H1 (cell line): ENCODE measurements at regions not wholly inside any gene's neighbourhood (a gene's known extent, or its start where the extent isn't known, plus 50 kb on each side); places are given as distances from the start of the nearest gene placed in this dataset.

ENCODE experiments used
- CTCF ChIA-PET: fragments of 300-600 bp; sonication (Branson Sonifier 250); formaldehyde crosslinking; loops from one replicate; lab custom pipeline; 2021; ENCODE audit not compliant: partially characterized antibody; lab: Charles Lee
- POLR2A ChIA-PET: fragments of 300-600 bp; sonication (Branson Sonifier 250); formaldehyde crosslinking; loops from one replicate; lab custom pipeline; 2021; ENCODE audit warnings: inconsistent platforms; ENCODE audit not compliant: partially characterized antibody; lab: Charles Lee
- DNase-seq, 2 experiments: peaks; one replicate each; pipeline versions ENCODE4 v3.0.0 to v3.0.0-alpha.2; 2010 to 2022; ENCODE audit warnings: low spot score in 2 of 2, low read depth in 1 of 2, mixed read lengths in 1 of 2
- FAIRE-seq: peaks from 2 replicates; lab custom pipeline; 2011; peaks lifted over from hg19 to GRCh38; lab: Jason Lieb, UNC
- H2AFZ ChIP-seq: 2 replicates; pipeline ENCODE4 v1.8.1; 2012; ENCODE audit warnings: low read length, inconsistent platforms
- H2AK5ac ChIP-seq: 2 replicates; pipeline ENCODE4 v1.6.1; 2013; ENCODE audit warnings: low read depth, low read length
- H2BK120ac ChIP-seq: replicated peaks from 2 replicates; pipeline ENCODE3; 2013; ENCODE audit warnings: low read depth, low read length, inconsistent platforms
- H2BK12ac ChIP-seq: 2 replicates; pipeline ENCODE4 v1.6.1; 2013; ENCODE audit warnings: low read depth, low read length
- H2BK15ac ChIP-seq: 2 replicates; pipeline ENCODE4 v1.6.1; 2013; ENCODE audit warnings: low read length
- H2BK20ac ChIP-seq: 2 replicates; pipeline ENCODE4 v1.6.1; 2013; ENCODE audit warnings: low read length
- H2BK5ac ChIP-seq: 2 replicates; pipeline ENCODE4 v1.6.1; 2013; ENCODE audit warnings: low read depth, low read length
- H3K14ac ChIP-seq: 2 replicates; pipeline ENCODE4 v1.6.1; 2013; ENCODE audit warnings: inconsistent platforms; ENCODE audit not compliant: insufficient read length
- H3K18ac ChIP-seq: 2 replicates; pipeline ENCODE4 v1.6.1; 2013; ENCODE audit warnings: low read length; ENCODE audit errors: extremely low read depth
- H3K23ac ChIP-seq: 2 replicates; pipeline ENCODE4 v1.6.1; 2013; ENCODE audit warnings: inconsistent platforms; ENCODE audit not compliant: insufficient read length
- H3K23me2 ChIP-seq: 2 replicates; pipeline ENCODE4 v1.6.1; 2013; ENCODE audit warnings: low read depth, low read length
- H3K27ac ChIP-seq: 2 replicates; pipeline ENCODE4 v1.6.1; 2011; ENCODE audit warnings: low read depth, low read length, inconsistent platforms
- H3K27me3 ChIP-seq, 4 experiments: replicated peaks in 1 of 4; 1 replicate in 1 of 4; 2 replicates in 3 of 4; pipeline versions ENCODE4 v1.6.1 to v1.8.1; 2011 to 2013; ENCODE audit warnings: low read length in 3 of 4, mild to moderate bottlenecking in 3 of 4, inconsistent platforms in 2 of 4, mixed read lengths in 2 of 4, moderate library complexity in 1 of 4; ENCODE audit not compliant: control insufficient read depth in 3 of 4, insufficient read depth in 3 of 4; ENCODE audit errors: extremely low read depth in 1 of 4
- H3K36me3 ChIP-seq, 4 experiments: 2 replicates each; pipeline versions ENCODE4 v1.6.1 to v1.8.1; 2011 to 2013; ENCODE audit warnings: mild to moderate bottlenecking in 4 of 4, low read length in 3 of 4, moderate library complexity in 2 of 4, control low read depth in 1 of 4, inconsistent platforms in 1 of 4; ENCODE audit not compliant: insufficient read depth in 4 of 4, control insufficient read depth in 2 of 4
- H3K4ac ChIP-seq: replicated peaks from 2 replicates; pipeline ENCODE3; 2013; ENCODE audit warnings: low read length, low read depth, mixed read lengths, inconsistent platforms; ENCODE audit not compliant: insufficient read length
- H3K4me1 ChIP-seq, 4 experiments: replicated peaks in 1 of 4; 1 replicate in 1 of 4; 2 replicates in 3 of 4; pipeline versions ENCODE4 v1.6.1 to v1.8.1; 2011 to 2013; ENCODE audit warnings: low read length in 3 of 4, inconsistent platforms in 2 of 4, mixed read lengths in 1 of 4; ENCODE audit not compliant: insufficient read depth in 4 of 4, control insufficient read depth in 3 of 4
- H3K4me2 ChIP-seq, 2 experiments: 2 replicates each; pipeline versions ENCODE4 v1.6.1 to v1.8.1; 2011 to 2013; ENCODE audit warnings: low read depth in 2 of 2, low read length in 2 of 2, control low read depth in 1 of 2, inconsistent platforms in 1 of 2, mild to moderate bottlenecking in 1 of 2; ENCODE audit not compliant: insufficient read depth in 1 of 2
- H3K4me3 ChIP-seq, 4 experiments: fragments of 200-600, 300-600 bp in 1 of 4; sonication (generic), shearing (Covaris generic), sonication (Bioruptor Twin) in 1 of 4; 2 replicates each; pipeline versions ENCODE4 v1.5.1 to v1.8.1; 2011 to 2016; ENCODE audit warnings: low read length in 4 of 4, low read depth in 3 of 4, control low read depth in 2 of 4, inconsistent platforms in 2 of 4, mild to moderate bottlenecking in 2 of 4, mixed read lengths in 1 of 4, moderate library complexity in 1 of 4; ENCODE audit not compliant: insufficient read depth in 2 of 4; ENCODE audit errors: extremely low read depth in 1 of 4
- H3K56ac ChIP-seq: replicated peaks from 2 replicates; pipeline ENCODE3; 2013; ENCODE audit warnings: low read depth, mild to moderate bottlenecking, mixed read lengths, low read length, inconsistent platforms; ENCODE audit not compliant: insufficient read length
- H3K79me1 ChIP-seq: 2 replicates; pipeline ENCODE4 v1.6.1; 2013; ENCODE audit warnings: low read depth, low read length, control low read depth
- H3K79me2 ChIP-seq, 2 experiments: 2 replicates each; pipeline versions ENCODE4 v1.6.1 to v1.8.1; 2012 to 2013; ENCODE audit warnings: low read length in 2 of 2, mild to moderate bottlenecking in 2 of 2, inconsistent platforms in 1 of 2; ENCODE audit not compliant: insufficient read depth in 2 of 2, control insufficient read depth in 1 of 2
- H3K9ac ChIP-seq, 4 experiments: replicated peaks in 1 of 4; 1 replicate in 1 of 4; 2 replicates in 3 of 4; pipeline versions ENCODE4 v1.6.1 to v1.8.1; 2011 to 2013; ENCODE audit warnings: low read depth in 3 of 4, low read length in 3 of 4, control low read depth in 2 of 4, mild to moderate bottlenecking in 2 of 4, moderate library complexity in 2 of 4, inconsistent platforms in 1 of 4; ENCODE audit errors: extremely low read depth in 1 of 4
- H3K9me3 ChIP-seq, 2 experiments: 2 replicates each; pipeline versions ENCODE4 v1.6.1 to v1.8.1; 2012 to 2013; ENCODE audit warnings: mild to moderate bottlenecking in 2 of 2, moderate library complexity in 2 of 2, control low read depth in 1 of 2, inconsistent platforms in 1 of 2, low read depth in 1 of 2, low read length in 1 of 2, mixed read lengths in 1 of 2; ENCODE audit not compliant: insufficient read depth in 2 of 2
- H4K20me1 ChIP-seq, 2 experiments: replicated peaks in 1 of 2; 2 replicates each; pipeline versions ENCODE3 to v1.8.1; 2011 to 2013; ENCODE audit warnings: inconsistent platforms in 2 of 2, low read length in 2 of 2, mild to moderate bottlenecking in 1 of 2; ENCODE audit not compliant: insufficient read depth in 2 of 2, control insufficient read depth in 1 of 2
- H4K5ac ChIP-seq: 2 replicates; pipeline ENCODE4 v1.6.1; 2013; ENCODE audit warnings: low read length, low read depth, mixed read lengths, inconsistent platforms; ENCODE audit not compliant: insufficient read length
- H4K8ac ChIP-seq: 2 replicates; pipeline ENCODE4 v1.8.0; 2013; ENCODE audit warnings: mild to moderate bottlenecking, moderate library complexity, low read length, inconsistent platforms; ENCODE audit not compliant: insufficient read depth; ENCODE audit errors: extremely low read depth
- H4K91ac ChIP-seq: replicated peaks from 2 replicates; pipeline ENCODE3; 2013; ENCODE audit warnings: low read length, mixed read lengths, inconsistent platforms; ENCODE audit not compliant: insufficient read length
- ASH2L ChIP-seq: fragments of 200-600, 300-600 bp; sonication (generic); IDR thresholded peaks from one replicate; pipeline ENCODE4 v1.7.1; 2017; ENCODE audit warnings: low read length
- CEBPB ChIP-seq: IDR thresholded peaks from 2 replicates; pipeline ENCODE4 v1.6.1; 2012; ENCODE audit warnings: low read depth, low read length
- E2F6 ChIP-seq: IDR thresholded peaks from 2 replicates; pipeline ENCODE4 v1.6.1; 2012; ENCODE audit warnings: inconsistent platforms
- HDAC6 ChIP-seq: IDR thresholded peaks from one replicate; pipeline ENCODE4 v1.7.1; 2012; ENCODE audit warnings: low read depth, mild to moderate bottlenecking, inconsistent platforms, low read length, moderate library complexity
- PHF8 ChIP-seq: fragments of 200-600 bp; sonication (generic); conservative IDR thresholded peaks from 2 replicates; pipeline ENCODE4 v1.7.1; 2012; ENCODE audit warnings: low read depth, mild to moderate bottlenecking, inconsistent platforms, low read length, moderate library complexity
- RAD21 ChIP-seq, 2 experiments: IDR thresholded peaks in 1 of 2; conservative IDR thresholded peaks in 1 of 2; 2 replicates each; pipeline ENCODE4 v1.6.1; 2011; ENCODE audit warnings: low read depth in 2 of 2, low read length in 2 of 2, improper control_type of control experiment in 1 of 2, inconsistent platforms in 1 of 2, mild to moderate bottlenecking in 1 of 2, moderate library complexity in 1 of 2
- SP1 ChIP-seq: IDR thresholded peaks from 2 replicates; pipeline ENCODE4 v1.6.1; 2011; ENCODE audit warnings: low read depth, low read length
- SUZ12 ChIP-seq: fragments of 200-600 bp; sonication (generic); IDR thresholded peaks from 2 replicates; pipeline ENCODE4 v1.6.1; 2012; ENCODE audit warnings: mild to moderate bottlenecking, inconsistent platforms, low read length, moderate library complexity, mixed read lengths
- YY1 ChIP-seq: IDR thresholded peaks from 2 replicates; pipeline ENCODE4 v1.6.1; 2011; ENCODE audit warnings: low read depth, mild to moderate bottlenecking, low read length
- ZNF274 ChIP-seq: IDR thresholded peaks from 2 replicates; pipeline ENCODE4 v1.7.0; 2012; ENCODE audit warnings: low read length, borderline replicate concordance; ENCODE audit errors: extremely low read depth
- WGBS, 2 experiments: shearing (Covaris generic) in 1 of 2; methylation state at CpG; one replicate each; pipeline versions ENCODE4 v1.1.6 to v1.1.7; 2013 to 2015; ENCODE audit warnings: low lambda C conversion rate in 2 of 2, mixed read lengths in 2 of 2, inconsistent platforms in 1 of 2, low coverage in 1 of 2, missing lambda C conversion rate in 1 of 2; ENCODE audit not compliant: insufficient replicate concordance in 2 of 2, insufficient coverage in 1 of 2, insufficient read length in 1 of 2; ENCODE audit errors: extremely low coverage in 1 of 2, missing lambda C conversion rate in 1 of 2; 5-methylcytosine and 5-hydroxymethylcytosine counted together

GRCh38 chr5:26538226-26538625 lies 500.2 kb downstream of the CDH9 start:
- H4K91ac ChIP-seq: no peak overlapping the region
- no peak overlapping the region for H3K14ac ChIP-seq
- no peak overlapping the region for H3K23ac ChIP-seq
- no peaks in the 10 kb centered on the region for H3K4me1 ChIP-seq
- H3K4ac ChIP-seq: no peak overlapping the region
- CTCF ChIA-PET: no interaction called here
- H3K4me2 ChIP-seq: no peak overlapping the region
- no peaks in the 10 kb centered on the region for H3K27me3 ChIP-seq
- no peak overlapping the region for H2AFZ ChIP-seq
- no peak overlapping the region for H4K8ac ChIP-seq
- no peak overlapping the region for H2BK20ac ChIP-seq
- H3K9me3 ChIP-seq: peaks cover 0 to 3% of the 10 kb centered on the region in 2 experiments; a peak in 1 of 4 replicates
- H2BK15ac ChIP-seq: no peak overlapping the region
- H2AK5ac ChIP-seq: no peak overlapping the region
- DNase-seq: no peak
- no peak overlapping the region for H3K9ac ChIP-seq
- H3K36me3 ChIP-seq: no peaks in the 10 kb centered on the region
- H3K23me2 ChIP-seq: no peaks in the 10 kb centered on the region
- H3K79me2 ChIP-seq: no peaks in the 10 kb centered on the region
- H3K79me1 ChIP-seq: no peaks in the 10 kb centered on the region
- H2BK120ac ChIP-seq: no peak overlapping the region
- TF ChIP-seq SUZ12: no peak
- TF ChIP-seq RAD21 (IDR thresholded peaks at IDR 0.05 in 1 of 2, conservative IDR thresholded peaks at IDR 0.05 in 1 of 2; ENCODE audit: low read depth in 2 of 2, low read length in 2 of 2): no peak
- no peak for TF ChIP-seq YY1
- TF ChIP-seq CEBPB: no peak
- no peak for TF ChIP-seq HDAC6
- no peak for TF ChIP-seq E2F6
- no peak for TF ChIP-seq SP1
- no peak for TF ChIP-seq ZNF274
- no peak for TF ChIP-seq ASH2L
- no peak for TF ChIP-seq PHF8
- TF ChIP-seq, all 59 proteins: peak for 0
- no peaks in the 10 kb centered on the region for H4K20me1 ChIP-seq
- no peak overlapping the region for H3K18ac ChIP-seq
- WGBS, 2 experiments: 94% methylated on average over 1 of the region's 1 CpG; no CpG with 5 or more reads in 1 of the 2 experiments
- H3K56ac ChIP-seq: no peak overlapping the region
- H3K4me3 ChIP-seq: no peak overlapping the region
- POLR2A ChIA-PET: no interaction called here
- H2BK12ac ChIP-seq: no peak overlapping the region
- H4K5ac ChIP-seq: no peak overlapping the region
- FAIRE-seq: no peak
- H3K27ac ChIP-seq: no peak overlapping the region
- no peak overlapping the region for H2BK5ac ChIP-seq
